ENCODE measurements at regions not wholly inside any gene's neighbourhood (a gene's known extent, or its start where the extent isn't known, plus 50 kb on each side); places are given as distances from the start of the nearest gene placed in this dataset.
"Not testable (repeated sequence)": the region's sequence is repeated elsewhere in the genome, so short reads cannot be mapped to it uniquely, and the experiment has no call there.

DNA sequence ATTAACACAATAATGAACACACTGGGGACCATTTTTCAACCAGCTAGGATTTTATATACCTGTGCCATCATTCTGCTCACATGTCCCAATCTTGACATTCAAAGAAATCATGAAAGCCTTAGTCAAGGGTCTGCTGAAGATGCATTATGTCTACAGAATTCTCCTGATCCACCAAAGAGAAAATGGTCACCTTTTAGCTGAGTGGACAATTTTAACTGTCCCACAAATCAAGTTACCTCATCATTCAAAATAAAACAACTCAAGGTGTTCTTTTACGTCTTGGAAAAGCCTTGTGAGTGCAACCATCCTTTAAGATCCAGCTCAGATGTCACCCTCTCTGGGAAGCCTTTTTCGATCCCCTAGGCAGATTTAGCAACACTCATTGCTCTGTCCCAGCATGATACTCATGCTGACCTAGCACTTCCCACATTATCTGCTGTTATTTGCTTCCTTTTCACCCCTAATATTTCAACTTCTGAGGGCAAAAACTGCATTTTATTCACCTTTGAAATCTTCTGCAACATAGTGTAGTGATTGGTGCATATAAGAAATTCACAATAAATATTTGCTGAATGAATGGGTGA, 80.1 kb downstream of the LMO4 start:
- H3K27ac ChIP-seq = no peak overlapping the region
- WGBS, 5 donors = 74 to 86% (median 79%) methylated on average over 2 of the region's 2 CpGs
- no peak overlapping the region for H3K4me3 ChIP-seq
- H3K36me3 ChIP-seq = no peaks in the 10 kb centered on the region
- H3K27me3 ChIP-seq (replicated peaks in 1 of 7) = no peaks in the 10 kb centered on the region
- no peaks in the 10 kb centered on the region for H3K4me1 ChIP-seq
- no peaks in the 10 kb centered on the region for H3K9me3 ChIP-seq
- intact Hi-C loops (cut with DNase I; ENCODE audit: low total_unique reads) = no loop called here
- TF ChIP-seq POLR2A (IDR thresholded peaks at IDR 0.05) (no peak), POLR2AphosphoS5 (IDR thresholded peaks at IDR 0.05) (no peak)
- TF ChIP-seq, protein P1, sequence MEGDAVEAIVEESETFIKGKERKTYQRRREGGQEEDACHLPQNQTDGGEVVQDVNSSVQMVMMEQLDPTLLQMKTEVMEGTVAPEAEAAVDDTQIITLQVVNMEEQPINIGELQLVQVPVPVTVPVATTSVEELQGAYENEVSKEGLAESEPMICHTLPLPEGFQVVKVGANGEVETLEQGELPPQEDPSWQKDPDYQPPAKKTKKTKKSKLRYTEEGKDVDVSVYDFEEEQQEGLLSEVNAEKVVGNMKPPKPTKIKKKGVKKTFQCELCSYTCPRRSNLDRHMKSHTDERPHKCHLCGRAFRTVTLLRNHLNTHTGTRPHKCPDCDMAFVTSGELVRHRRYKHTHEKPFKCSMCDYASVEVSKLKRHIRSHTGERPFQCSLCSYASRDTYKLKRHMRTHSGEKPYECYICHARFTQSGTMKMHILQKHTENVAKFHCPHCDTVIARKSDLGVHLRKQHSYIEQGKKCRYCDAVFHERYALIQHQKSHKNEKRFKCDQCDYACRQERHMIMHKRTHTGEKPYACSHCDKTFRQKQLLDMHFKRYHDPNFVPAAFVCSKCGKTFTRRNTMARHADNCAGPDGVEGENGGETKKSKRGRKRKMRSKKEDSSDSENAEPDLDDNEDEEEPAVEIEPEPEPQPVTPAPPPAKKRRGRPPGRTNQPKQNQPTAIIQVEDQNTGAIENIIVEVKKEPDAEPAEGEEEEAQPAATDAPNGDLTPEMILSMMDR (IDR thresholded peaks at IDR 0.05 in 8 of 11, conservative IDR thresholded peaks at IDR 0.05 in 3 of 11) = no peak
- no peak for DNase-seq

- H3K4me3 ChIP-seq = no peak overlapping the region
- no peaks in the 10 kb centered on the region for H3K4me1 ChIP-seq
- no peak for TF ChIP-seq POLR2AphosphoS5 (IDR thresholded peaks at IDR 0.05)
- TF ChIP-seq POLR2A (IDR thresholded peaks at IDR 0.05) = no peak
- TF ChIP-seq, protein P1 (IDR thresholded peaks at IDR 0.05 in 8 of 11, conservative IDR thresholded peaks at IDR 0.05 in 3 of 11) = no peak
- 80 to 93% (median 86%) methylated on average over 3 of the region's 3 CpGs for whole genome bisulfite sequencing, 5 donors
- H3K27ac ChIP-seq = no peak overlapping the region
- H3K27me3 ChIP-seq (replicated peaks in 1 of 7) = no peaks in the 10 kb centered on the region
- no peaks in the 10 kb centered on the region for H3K36me3 ChIP-seq
- intact Hi-C loops (cut with DNase I; ENCODE audit: low total_unique reads) = no loop called here
- no peaks in the 10 kb centered on the region for H3K9me3 ChIP-seq
- DNase-seq = no peak
These were observed 82.2 kb downstream of the LMO4 start for GRCh38 chr1:87410776-87411480.

- H3K4me3 ChIP-seq; H3K27ac ChIP-seq; H3K27me3 ChIP-seq (replicated peaks in 1 of 7); DNase-seq; H3K9me3 ChIP-seq; intact Hi-C loops (cut with DNase I; ENCODE audit: low total_unique reads); H3K4me1 ChIP-seq; H3K36me3 ChIP-seq: not testable (repeated sequence)
- 69 to 84% (median 79%) methylated on average over 2 of the region's 2 CpGs for WGBS, 5 donors
These were observed 85.2 kb downstream of the LMO4 start for GRCh38 chr1:87413846-87414245.

DNA sequence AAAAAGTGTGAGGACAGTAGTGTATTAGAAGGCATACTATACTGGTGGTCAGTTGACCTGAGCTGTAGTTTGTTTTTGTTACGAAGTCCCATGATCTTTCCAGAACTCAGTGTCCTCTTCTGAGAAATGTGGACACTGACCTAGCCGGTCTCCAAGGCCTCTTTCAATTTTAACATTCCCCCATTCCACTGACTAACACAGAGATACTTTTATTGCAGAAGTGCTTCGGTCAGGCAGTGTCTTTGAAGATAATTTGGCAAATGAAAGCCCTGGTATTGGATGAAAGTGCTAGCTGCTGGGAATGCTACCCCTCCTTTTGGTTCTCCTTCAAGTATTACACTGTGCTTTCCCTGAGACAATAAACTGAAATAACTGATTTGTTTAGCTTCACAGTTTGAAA, 89.4 kb downstream of the LMO4 start:
- Histone ChIP-seq H3K4me1 (no peaks in the 10 kb centered on the region), H3K27me3 (replicated peaks in 1 of 7) (no peaks in the 10 kb centered on the region), H3K27ac (no peak overlapping the region), H3K9me3 (no peaks in the 10 kb centered on the region), H3K36me3 (no peaks in the 10 kb centered on the region), H3K4me3 (no peak overlapping the region)
- intact Hi-C loops (cut with DNase I; ENCODE audit: low total_unique reads) = no loop called here
- no peak for DNase-seq
- 87 to 92% (median 90%) methylated on average over 3 of the region's 3 CpGs for WGBS, 5 donors
- TF ChIP-seq POLR2A (IDR thresholded peaks at IDR 0.05) = no peak

DNA sequence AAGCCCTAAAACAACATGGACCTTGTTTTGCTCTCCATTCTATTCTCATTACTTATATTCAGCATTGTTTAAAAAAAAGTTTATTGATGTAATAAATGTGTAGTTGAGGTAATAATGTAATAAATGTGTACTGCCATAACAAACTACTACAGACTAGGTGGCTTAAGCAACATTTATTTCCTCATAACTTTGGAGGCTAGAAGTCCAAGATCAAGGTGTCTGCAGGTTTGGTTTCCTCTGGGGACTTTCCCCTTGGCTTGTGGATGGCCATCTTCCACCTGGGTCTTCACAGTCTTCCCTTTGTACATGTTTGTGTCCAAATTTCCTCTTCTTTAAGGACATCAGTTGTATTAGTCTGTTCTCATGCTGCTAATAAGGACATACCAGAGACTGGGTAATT, 93.1 kb downstream of the LMO4 start:
- H3K36me3 ChIP-seq = no peaks in the 10 kb centered on the region
- H3K4me1 ChIP-seq = no peaks in the 10 kb centered on the region
- H3K27ac ChIP-seq = no peak overlapping the region
- H3K4me3 ChIP-seq = no peak overlapping the region
- H3K27me3 ChIP-seq (replicated peaks in 1 of 7) = no peaks in the 10 kb centered on the region
- DNase-seq = no peak
- intact Hi-C loops (cut with DNase I; ENCODE audit: low total_unique reads) = no loop called here
- TF ChIP-seq POLR2A (IDR thresholded peaks at IDR 0.05) (no peak), POLR2AphosphoS5 (IDR thresholded peaks at IDR 0.05) (no peak)
- TF ChIP-seq, protein P1 (IDR thresholded peaks at IDR 0.05 in 8 of 11, conservative IDR thresholded peaks at IDR 0.05 in 3 of 11) = no peak
- H3K9me3 ChIP-seq = no peaks in the 10 kb centered on the region
